ENCODE measurements at regions not wholly inside any gene's neighbourhood (a gene's known extent, or its start where the extent isn't known, plus 50 kb on each side); places are given as distances from the start of the nearest gene placed in this dataset.
"Not testable (repeated sequence)": the region's sequence is repeated elsewhere in the genome, so short reads cannot be mapped to it uniquely, and the experiment has no call there.

DNA sequence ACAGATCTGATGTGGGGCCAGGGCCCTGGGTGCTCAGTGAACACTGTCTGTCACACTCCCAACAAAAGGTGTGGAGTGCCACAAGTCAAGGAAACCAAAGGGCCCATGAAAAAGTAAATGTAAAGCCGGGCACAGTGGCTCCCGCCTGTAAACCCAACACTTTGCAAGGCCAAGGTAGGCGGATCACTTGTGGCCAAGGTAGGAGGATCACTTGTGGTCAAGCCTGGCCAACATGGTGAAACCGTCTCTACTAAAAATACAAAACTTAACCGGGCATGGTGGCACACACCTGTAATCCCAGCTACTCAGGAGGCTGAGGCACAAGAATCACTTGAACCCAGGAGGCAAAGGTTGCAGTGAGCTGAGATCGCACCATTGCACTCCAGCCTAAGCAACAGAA, 227.6 kb downstream of the ZNF516 start:
- not testable (repeated sequence) for TF ChIP-seq EZH2 (IDR thresholded peaks at IDR 0.05; ENCODE audit: borderline replicate concordance, low read depth, low read length); SRF (CRISPR knock-in tag; IDR thresholded peaks at IDR 0.05); ZNF274 (IDR thresholded peaks at IDR 0.05; ENCODE audit: borderline replicate concordance, low read depth, low read length); ZBTB7A (IDR thresholded peaks at IDR 0.05; ENCODE audit: borderline replicate concordance, control insufficient read depth, low read depth, low read length); SAFB2 (IDR thresholded peaks at IDR 0.05; ENCODE audit: borderline replicate concordance, low read depth, low read length, severe bottlenecking); CHD1 (IDR thresholded peaks at IDR 0.05; ENCODE audit: low read length); FOXM1 (IDR thresholded peaks at IDR 0.05; ENCODE audit: low read depth); FOXM1 (CRISPR knock-in tag; IDR thresholded peaks at IDR 0.05; ENCODE audit: low read depth)

Data from K562 (cell line).